H1 (cell line): ENCODE measurements at regions not wholly inside any gene's neighbourhood (a gene's known extent, or its start where the extent isn't known, plus 50 kb on each side); places are given as distances from the start of the nearest gene placed in this dataset.

ENCODE experiments used
- CTCF ChIA-PET: fragments of 300-600 bp; sonication (Branson Sonifier 250); formaldehyde crosslinking; loops from one replicate; lab custom pipeline; 2021; ENCODE audit not compliant: partially characterized antibody; lab: Charles Lee
- POLR2A ChIA-PET: fragments of 300-600 bp; sonication (Branson Sonifier 250); formaldehyde crosslinking; loops from one replicate; lab custom pipeline; 2021; ENCODE audit warnings: inconsistent platforms; ENCODE audit not compliant: partially characterized antibody; lab: Charles Lee
- DNase-seq, 2 experiments: peaks; one replicate each; pipeline versions ENCODE4 v3.0.0 to v3.0.0-alpha.2; 2010 to 2022; ENCODE audit warnings: low spot score in 2 of 2, low read depth in 1 of 2, mixed read lengths in 1 of 2
- FAIRE-seq: peaks from 2 replicates; lab custom pipeline; 2011; peaks lifted over from hg19 to GRCh38; lab: Jason Lieb, UNC
- H2AFZ ChIP-seq: 2 replicates; pipeline ENCODE4 v1.8.1; 2012; ENCODE audit warnings: low read length, inconsistent platforms
- H2AK5ac ChIP-seq: 2 replicates; pipeline ENCODE4 v1.6.1; 2013; ENCODE audit warnings: low read depth, low read length
- H2BK120ac ChIP-seq: replicated peaks from 2 replicates; pipeline ENCODE3; 2013; ENCODE audit warnings: low read depth, low read length, inconsistent platforms
- H2BK12ac ChIP-seq: 2 replicates; pipeline ENCODE4 v1.6.1; 2013; ENCODE audit warnings: low read depth, low read length
- H2BK15ac ChIP-seq: 2 replicates; pipeline ENCODE4 v1.6.1; 2013; ENCODE audit warnings: low read length
- H2BK20ac ChIP-seq: 2 replicates; pipeline ENCODE4 v1.6.1; 2013; ENCODE audit warnings: low read length
- H2BK5ac ChIP-seq: 2 replicates; pipeline ENCODE4 v1.6.1; 2013; ENCODE audit warnings: low read depth, low read length
- H3K14ac ChIP-seq: 2 replicates; pipeline ENCODE4 v1.6.1; 2013; ENCODE audit warnings: inconsistent platforms; ENCODE audit not compliant: insufficient read length
- H3K18ac ChIP-seq: 2 replicates; pipeline ENCODE4 v1.6.1; 2013; ENCODE audit warnings: low read length; ENCODE audit errors: extremely low read depth
- H3K23ac ChIP-seq: 2 replicates; pipeline ENCODE4 v1.6.1; 2013; ENCODE audit warnings: inconsistent platforms; ENCODE audit not compliant: insufficient read length
- H3K23me2 ChIP-seq: 2 replicates; pipeline ENCODE4 v1.6.1; 2013; ENCODE audit warnings: low read depth, low read length
- H3K27ac ChIP-seq: 2 replicates; pipeline ENCODE4 v1.6.1; 2011; ENCODE audit warnings: low read depth, low read length, inconsistent platforms
- H3K27me3 ChIP-seq, 4 experiments: replicated peaks in 1 of 4; 1 replicate in 1 of 4; 2 replicates in 3 of 4; pipeline versions ENCODE4 v1.6.1 to v1.8.1; 2011 to 2013; ENCODE audit warnings: low read length in 3 of 4, mild to moderate bottlenecking in 3 of 4, inconsistent platforms in 2 of 4, mixed read lengths in 2 of 4, moderate library complexity in 1 of 4; ENCODE audit not compliant: control insufficient read depth in 3 of 4, insufficient read depth in 3 of 4; ENCODE audit errors: extremely low read depth in 1 of 4
- H3K36me3 ChIP-seq, 4 experiments: 2 replicates each; pipeline versions ENCODE4 v1.6.1 to v1.8.1; 2011 to 2013; ENCODE audit warnings: mild to moderate bottlenecking in 4 of 4, low read length in 3 of 4, moderate library complexity in 2 of 4, control low read depth in 1 of 4, inconsistent platforms in 1 of 4; ENCODE audit not compliant: insufficient read depth in 4 of 4, control insufficient read depth in 2 of 4
- H3K4ac ChIP-seq: replicated peaks from 2 replicates; pipeline ENCODE3; 2013; ENCODE audit warnings: low read length, low read depth, mixed read lengths, inconsistent platforms; ENCODE audit not compliant: insufficient read length
- H3K4me1 ChIP-seq, 4 experiments: replicated peaks in 1 of 4; 1 replicate in 1 of 4; 2 replicates in 3 of 4; pipeline versions ENCODE4 v1.6.1 to v1.8.1; 2011 to 2013; ENCODE audit warnings: low read length in 3 of 4, inconsistent platforms in 2 of 4, mixed read lengths in 1 of 4; ENCODE audit not compliant: insufficient read depth in 4 of 4, control insufficient read depth in 3 of 4
- H3K4me2 ChIP-seq, 2 experiments: 2 replicates each; pipeline versions ENCODE4 v1.6.1 to v1.8.1; 2011 to 2013; ENCODE audit warnings: low read depth in 2 of 2, low read length in 2 of 2, control low read depth in 1 of 2, inconsistent platforms in 1 of 2, mild to moderate bottlenecking in 1 of 2; ENCODE audit not compliant: insufficient read depth in 1 of 2
- H3K4me3 ChIP-seq, 4 experiments: fragments of 200-600, 300-600 bp in 1 of 4; sonication (generic), shearing (Covaris generic), sonication (Bioruptor Twin) in 1 of 4; 2 replicates each; pipeline versions ENCODE4 v1.5.1 to v1.8.1; 2011 to 2016; ENCODE audit warnings: low read length in 4 of 4, low read depth in 3 of 4, control low read depth in 2 of 4, inconsistent platforms in 2 of 4, mild to moderate bottlenecking in 2 of 4, mixed read lengths in 1 of 4, moderate library complexity in 1 of 4; ENCODE audit not compliant: insufficient read depth in 2 of 4; ENCODE audit errors: extremely low read depth in 1 of 4
- H3K56ac ChIP-seq: replicated peaks from 2 replicates; pipeline ENCODE3; 2013; ENCODE audit warnings: low read depth, mild to moderate bottlenecking, mixed read lengths, low read length, inconsistent platforms; ENCODE audit not compliant: insufficient read length
- H3K79me1 ChIP-seq: 2 replicates; pipeline ENCODE4 v1.6.1; 2013; ENCODE audit warnings: low read depth, low read length, control low read depth
- H3K79me2 ChIP-seq, 2 experiments: 2 replicates each; pipeline versions ENCODE4 v1.6.1 to v1.8.1; 2012 to 2013; ENCODE audit warnings: low read length in 2 of 2, mild to moderate bottlenecking in 2 of 2, inconsistent platforms in 1 of 2; ENCODE audit not compliant: insufficient read depth in 2 of 2, control insufficient read depth in 1 of 2
- H3K9ac ChIP-seq, 4 experiments: replicated peaks in 1 of 4; 1 replicate in 1 of 4; 2 replicates in 3 of 4; pipeline versions ENCODE4 v1.6.1 to v1.8.1; 2011 to 2013; ENCODE audit warnings: low read depth in 3 of 4, low read length in 3 of 4, control low read depth in 2 of 4, mild to moderate bottlenecking in 2 of 4, moderate library complexity in 2 of 4, inconsistent platforms in 1 of 4; ENCODE audit errors: extremely low read depth in 1 of 4
- H3K9me3 ChIP-seq, 2 experiments: 2 replicates each; pipeline versions ENCODE4 v1.6.1 to v1.8.1; 2012 to 2013; ENCODE audit warnings: mild to moderate bottlenecking in 2 of 2, moderate library complexity in 2 of 2, control low read depth in 1 of 2, inconsistent platforms in 1 of 2, low read depth in 1 of 2, low read length in 1 of 2, mixed read lengths in 1 of 2; ENCODE audit not compliant: insufficient read depth in 2 of 2
- H4K20me1 ChIP-seq, 2 experiments: replicated peaks in 1 of 2; 2 replicates each; pipeline versions ENCODE3 to v1.8.1; 2011 to 2013; ENCODE audit warnings: inconsistent platforms in 2 of 2, low read length in 2 of 2, mild to moderate bottlenecking in 1 of 2; ENCODE audit not compliant: insufficient read depth in 2 of 2, control insufficient read depth in 1 of 2
- H4K5ac ChIP-seq: 2 replicates; pipeline ENCODE4 v1.6.1; 2013; ENCODE audit warnings: low read length, low read depth, mixed read lengths, inconsistent platforms; ENCODE audit not compliant: insufficient read length
- H4K8ac ChIP-seq: 2 replicates; pipeline ENCODE4 v1.8.0; 2013; ENCODE audit warnings: mild to moderate bottlenecking, moderate library complexity, low read length, inconsistent platforms; ENCODE audit not compliant: insufficient read depth; ENCODE audit errors: extremely low read depth
- H4K91ac ChIP-seq: replicated peaks from 2 replicates; pipeline ENCODE3; 2013; ENCODE audit warnings: low read length, mixed read lengths, inconsistent platforms; ENCODE audit not compliant: insufficient read length
- CHD7 ChIP-seq: fragments of 300-600 bp; sonication (generic); IDR thresholded peaks from 2 replicates; pipeline ENCODE4 v1.7.1; 2012; ENCODE audit warnings: low read length, moderate library complexity, mild to moderate bottlenecking, inconsistent platforms; ENCODE audit not compliant: insufficient replicate concordance
- WGBS, 2 experiments: shearing (Covaris generic) in 1 of 2; methylation state at CpG; one replicate each; pipeline versions ENCODE4 v1.1.6 to v1.1.7; 2013 to 2015; ENCODE audit warnings: low lambda C conversion rate in 2 of 2, mixed read lengths in 2 of 2, inconsistent platforms in 1 of 2, low coverage in 1 of 2, missing lambda C conversion rate in 1 of 2; ENCODE audit not compliant: insufficient replicate concordance in 2 of 2, insufficient coverage in 1 of 2, insufficient read length in 1 of 2; ENCODE audit errors: extremely low coverage in 1 of 2, missing lambda C conversion rate in 1 of 2; 5-methylcytosine and 5-hydroxymethylcytosine counted together

DNA sequence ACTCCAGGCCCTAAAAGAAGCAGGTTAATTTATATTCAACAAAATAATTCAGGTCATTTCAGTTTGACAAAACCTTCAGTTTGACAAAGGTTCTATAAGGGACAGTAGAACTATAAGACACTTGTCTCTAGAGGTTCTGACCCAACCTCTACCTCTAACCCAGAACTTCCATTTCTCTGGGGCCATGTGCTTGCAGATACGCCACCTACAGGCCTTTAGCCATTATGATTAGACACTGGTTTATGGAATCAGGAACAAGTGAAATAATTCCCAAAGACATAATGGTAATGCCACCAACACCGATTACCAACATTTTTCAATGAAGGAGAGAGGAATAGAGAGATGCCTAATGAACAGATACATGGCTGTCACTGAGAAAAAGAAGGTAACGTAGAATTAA, 733.9 kb downstream of the PRELID2 start:
- DNase-seq: no peak
- no peak overlapping the region for H2AFZ ChIP-seq
- H3K9me3 ChIP-seq: no peaks in the 10 kb centered on the region
- H4K5ac ChIP-seq: no peak overlapping the region
- no peak overlapping the region for H3K4me3 ChIP-seq
- H3K14ac ChIP-seq: no peak overlapping the region
- no peak overlapping the region for H3K23ac ChIP-seq
- H3K4me2 ChIP-seq: no peak overlapping the region
- no peak overlapping the region for H4K91ac ChIP-seq
- H3K56ac ChIP-seq: no peak overlapping the region
- POLR2A ChIA-PET: no interaction called here
- H3K4ac ChIP-seq: no peak overlapping the region
- no peak overlapping the region for H4K8ac ChIP-seq
- WGBS, 2 experiments: 84% methylated on average over 3 of the region's 3 CpGs; no CpG with 5 or more reads in 1 of the 2 experiments
- H4K20me1 ChIP-seq: no peaks in the 10 kb centered on the region
- no peaks in the 10 kb centered on the region for H3K27me3 ChIP-seq
- H3K36me3 ChIP-seq: no peaks in the 10 kb centered on the region
- H3K79me1 ChIP-seq: no peaks in the 10 kb centered on the region
- no peak overlapping the region for H2BK15ac ChIP-seq
- no peak overlapping the region for H2BK120ac ChIP-seq
- no peak overlapping the region for H2BK12ac ChIP-seq
- no peaks in the 10 kb centered on the region for H3K4me1 ChIP-seq
- H3K79me2 ChIP-seq: no peaks in the 10 kb centered on the region
- CTCF ChIA-PET: interaction anchor here (0.9 to 1.9 kb wide), 4 partner anchors 11 to 854 kb away, joined by 4 to 6 read pairs (median 4); no protein-coding TSS in a partner anchor
- H3K18ac ChIP-seq: no peak overlapping the region
- H3K9ac ChIP-seq: no peak overlapping the region
- H2AK5ac ChIP-seq: no peak overlapping the region
- no peak overlapping the region for H2BK5ac ChIP-seq
- no peak overlapping the region for H2BK20ac ChIP-seq
- no peak overlapping the region for H3K27ac ChIP-seq
- no peak for FAIRE-seq
- no peaks in the 10 kb centered on the region for H3K23me2 ChIP-seq
- no peak for TF ChIP-seq CHD7
